ENCODE measurements at regions not wholly inside any gene's neighbourhood (a gene's known extent, or its start where the extent isn't known, plus 50 kb on each side); places are given as distances from the start of the nearest gene placed in this dataset.
A peak's percentile ranks its signal among the peaks of the same experiment; 100 is the strongest.

GRCh38 chr13:63901630-63902029 is 2486.0 kb upstream of the PCDH20 start:
- Histone ChIP-seq H4K20me1 (replicated peaks; ENCODE audit: insufficient read depth) (no peaks in the 10 kb centered on the region), H3K9me2 (ENCODE audit: insufficient read depth) (no peaks in the 10 kb centered on the region), H3F3A (replicated peaks; ENCODE audit: low read depth) (no peaks in the 10 kb centered on the region), H3K36me3 (ENCODE audit: insufficient read depth) (no peaks in the 10 kb centered on the region), H3K79me2 (replicated peaks; ENCODE audit: insufficient read depth) (no peaks in the 10 kb centered on the region), H3K4me1 (ENCODE audit: insufficient read depth) (no peaks in the 10 kb centered on the region), H3K27ac (ENCODE audit: low read depth) (no peak overlapping the region), H3K4me2 (no peak overlapping the region), H2AFZ (no peak overlapping the region), H3K4me3 (no peak overlapping the region), H3K27me3 (ENCODE audit: insufficient read depth) (no peaks in the 10 kb centered on the region)
- no peaks in the 10 kb centered on the region for H3K36me3 Mint-ChIP-seq (ENCODE audit: low read depth)
- no peak overlapping the region for H3K4me3 Mint-ChIP-seq
- H3K27me3 Mint-ChIP-seq (ENCODE audit: insufficient read depth, low read depth, poor library complexity): peaks cover 2% of the 10 kb centered on the region
- no peaks in the 10 kb centered on the region for H3K4me1 Mint-ChIP-seq
- DNase-seq (ENCODE audit: low spot score): peak; percentile 15
- peak; percentile 45; the same call in 2 of the 3 replicates for ATAC-seq
- H3K9me3 Mint-ChIP-seq: no peaks in the 10 kb centered on the region
- TF ChIP-seq EZH2 (IDR thresholded peaks at IDR 0.05; ENCODE audit: low read depth, unreplicated experiment): no peak
- TF ChIP-seq ETS1 (IDR thresholded peaks at IDR 0.05): no peak
- TF ChIP-seq STAT1 (IDR thresholded peaks at IDR 0.05; ENCODE audit: unreplicated experiment): no peak
- no peak for TF ChIP-seq NANOG (IDR thresholded peaks at IDR 0.05; ENCODE audit: borderline replicate concordance)
- no peak for TF ChIP-seq CREB1 (CRISPR knock-in tag; IDR thresholded peaks at IDR 0.05; ENCODE audit: low read depth)
- TF ChIP-seq CTCF (conservative IDR thresholded peaks at IDR 0.05; ENCODE audit: low read depth in 2 of 2): peak in 1 of 2 experiments; percentile 64; a peak in 3 of 4 replicates
- TF ChIP-seq POLR2AphosphoS5 (IDR thresholded peaks at IDR 0.05; ENCODE audit: low read depth): no peak
- no peak overlapping the region for H3K27ac Mint-ChIP-seq

- H3K9me3 Mint-ChIP-seq: no peaks in the 10 kb centered on the region
- H3K36me3 Mint-ChIP-seq (ENCODE audit: low read depth): no peaks in the 10 kb centered on the region
- ATAC-seq: no peak
- no peaks in the 10 kb centered on the region for H3F3A ChIP-seq (replicated peaks; ENCODE audit: low read depth)
- no peaks in the 10 kb centered on the region for H3K9me2 ChIP-seq (ENCODE audit: insufficient read depth)
- no peak overlapping the region for H3K27ac ChIP-seq (ENCODE audit: low read depth)
- no peaks in the 10 kb centered on the region for H3K79me2 ChIP-seq (replicated peaks; ENCODE audit: insufficient read depth)
- no peaks in the 10 kb centered on the region for H3K4me1 Mint-ChIP-seq
- H3K4me2 ChIP-seq: no peak overlapping the region
- DNase-seq (ENCODE audit: low spot score): no peak
- H3K36me3 ChIP-seq (ENCODE audit: insufficient read depth): no peaks in the 10 kb centered on the region
- no peaks in the 10 kb centered on the region for H3K4me1 ChIP-seq (ENCODE audit: insufficient read depth)
- H4K20me1 ChIP-seq (replicated peaks; ENCODE audit: insufficient read depth): no peaks in the 10 kb centered on the region
- H3K27me3 ChIP-seq (ENCODE audit: insufficient read depth): no peaks in the 10 kb centered on the region
- H3K27me3 Mint-ChIP-seq (ENCODE audit: insufficient read depth, low read depth, poor library complexity): peaks cover 2% of the 10 kb centered on the region
- H3K27ac Mint-ChIP-seq: no peak overlapping the region
- H3K4me3 ChIP-seq: no peak overlapping the region
- H3K4me3 Mint-ChIP-seq: no peak overlapping the region
- no peak overlapping the region for H2AFZ ChIP-seq
- TF ChIP-seq JUNB (IDR thresholded peaks at IDR 0.05; ENCODE audit: unreplicated experiment): no peak
- TF ChIP-seq ZNF462 (CRISPR knock-in tag; IDR thresholded peaks at IDR 0.05): no peak
- no peak for TF ChIP-seq NANOG (IDR thresholded peaks at IDR 0.05; ENCODE audit: borderline replicate concordance)
- no peak for TF ChIP-seq ETS1 (IDR thresholded peaks at IDR 0.05)
- TF ChIP-seq EZH2phosphoT487 (IDR thresholded peaks at IDR 0.05; ENCODE audit: unreplicated experiment): no peak
Observed at GRCh38 chr13:63900406-63900805, 2484.8 kb upstream of the PCDH20 start.

All from GM23338 (cell line).